KOPT-K1 (cell line): ENCODE measurements at regions not wholly inside any gene's neighbourhood (a gene's known extent, or its start where the extent isn't known, plus 50 kb on each side); places are given as distances from the start of the nearest gene placed in this dataset.

Source experiments
- H3K27ac ChIP-seq: fragments of 200-600 bp; sonication (generic); 2 replicates; pipeline ENCODE4 v1.5.1; 2016; ENCODE audit warnings: antibody characterized with exemption, mild to moderate bottlenecking, low read depth, low read length; ENCODE audit not compliant: poor library complexity, severe bottlenecking
- H3K36me3 ChIP-seq: fragments of 200-600 bp; sonication (generic); 2 replicates; pipeline ENCODE4 v1.5.1; 2017; ENCODE audit warnings: antibody characterized with exemption, mild to moderate bottlenecking, low read length, moderate library complexity; ENCODE audit not compliant: insufficient read depth
- H3K9me3 ChIP-seq: fragments of 200-600 bp; sonication (generic); 2 replicates; pipeline ENCODE4 v1.5.1; 2017; ENCODE audit warnings: antibody characterized with exemption, low read length, mild to moderate bottlenecking; ENCODE audit not compliant: insufficient read depth, poor library complexity, severe bottlenecking

DNA sequence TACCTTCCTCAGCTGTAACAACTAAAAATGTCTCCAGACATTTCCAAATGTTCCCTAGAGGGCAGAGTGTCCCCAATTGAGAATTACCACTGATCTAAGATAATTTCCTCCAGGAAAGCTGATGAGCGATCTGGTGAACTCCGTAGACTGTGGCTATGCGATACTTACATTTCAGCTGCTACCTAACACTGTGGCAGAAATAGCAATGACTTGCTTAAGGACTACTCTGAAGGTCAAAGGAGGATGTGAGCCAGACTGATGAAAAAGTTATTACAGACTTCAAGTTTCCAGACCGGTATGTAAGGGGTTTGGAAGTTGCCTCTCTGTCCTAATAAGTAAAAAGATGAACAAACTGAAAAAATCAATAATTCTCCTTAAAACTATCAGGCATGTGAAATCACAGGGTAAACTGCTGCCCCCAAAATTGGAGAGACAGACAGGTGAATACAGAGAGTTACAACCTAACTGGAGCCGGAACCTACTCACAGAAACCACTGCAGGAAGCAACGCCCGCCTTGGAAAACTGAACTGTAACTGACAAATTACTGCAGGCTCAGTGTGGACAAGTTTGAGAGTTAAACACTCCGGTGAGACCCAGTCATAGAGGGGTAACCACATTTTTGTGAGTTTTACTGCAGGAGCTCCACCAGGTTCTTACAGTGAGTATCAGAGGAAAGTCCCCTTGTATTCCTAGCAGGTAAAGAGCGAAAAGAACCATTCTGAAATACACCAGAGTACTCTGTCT is 60.0 kb upstream of the PARP11 start:
- H3K27ac ChIP-seq, result no peak overlapping the region
- no peaks in the 10 kb centered on the region for H3K36me3 ChIP-seq
- no peaks in the 10 kb centered on the region for H3K9me3 ChIP-seq

- Histone ChIP-seq H3K27ac (no peak overlapping the region), H3K36me3 (no peaks in the 10 kb centered on the region), H3K9me3 (no peaks in the 10 kb centered on the region)
Observed at GRCh38 chr12:3931776-3932175, 58.6 kb upstream of the PARP11 start.

DNA sequence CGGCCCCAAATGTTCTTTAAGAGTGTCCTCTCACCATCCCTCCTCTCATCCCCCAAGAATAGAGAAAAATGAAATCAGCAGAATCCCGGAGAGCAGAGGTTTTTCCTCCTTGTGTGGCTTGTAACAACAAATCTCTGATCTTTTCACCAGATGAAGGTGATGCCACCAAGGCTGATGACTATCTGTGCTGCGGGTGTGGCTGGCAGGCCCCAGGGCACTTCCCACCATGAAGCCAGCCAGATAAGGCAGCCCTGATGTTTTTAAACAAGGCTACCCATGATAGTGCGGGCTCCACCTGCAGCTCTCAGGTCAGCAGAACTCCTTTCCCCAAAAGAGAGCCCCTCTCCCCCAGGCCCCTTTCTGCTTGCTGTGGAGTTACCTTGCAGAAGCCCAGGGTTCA is 58.0 kb upstream of the PARP11 start:
- Histone ChIP-seq H3K27ac (no peak overlapping the region), H3K36me3 (no peaks in the 10 kb centered on the region), H3K9me3 (no peaks in the 10 kb centered on the region)

GRCh38 chr12:3929875-3930615 is 56.8 kb upstream of the PARP11 start:
- Histone ChIP-seq H3K36me3 (no peaks in the 10 kb centered on the region), H3K27ac (no peak overlapping the region), H3K9me3 (no peaks in the 10 kb centered on the region)

GRCh38 chr12:3928538-3929184 is 55.5 kb upstream of the PARP11 start:
- Histone ChIP-seq H3K9me3 (no peaks in the 10 kb centered on the region), H3K27ac (no peak overlapping the region), H3K36me3 (no peaks in the 10 kb centered on the region)

DNA sequence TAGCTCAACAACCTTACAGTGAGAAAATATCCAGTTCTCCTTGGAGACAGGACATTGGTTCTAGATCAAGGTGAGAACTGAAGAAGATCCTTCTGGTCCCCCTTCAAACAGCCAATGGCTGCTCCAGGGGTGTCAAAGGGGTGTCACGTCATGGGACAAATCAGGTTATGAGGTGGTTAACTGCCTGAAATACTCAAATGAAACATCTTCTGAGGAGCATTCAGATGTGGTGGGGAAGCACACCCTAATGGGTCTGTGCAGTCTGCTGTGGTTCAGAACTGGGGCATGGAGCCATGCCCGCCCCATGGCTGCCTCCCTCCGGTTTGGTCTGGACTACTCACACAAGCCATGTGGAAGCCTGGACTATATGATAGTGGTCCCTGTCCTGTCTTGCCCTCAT is 52.4 kb upstream of the PARP11 start:
- H3K36me3 ChIP-seq, result no peaks in the 10 kb centered on the region
- no peaks in the 10 kb centered on the region for H3K9me3 ChIP-seq
- H3K27ac ChIP-seq, result no peak overlapping the region

- no peaks in the 10 kb centered on the region for H3K9me3 ChIP-seq
- H3K27ac ChIP-seq, result no peak overlapping the region
- H3K36me3 ChIP-seq, result no peaks in the 10 kb centered on the region
Observed at GRCh38 chr12:3924761-3925160, 51.6 kb upstream of the PARP11 start.

DNA sequence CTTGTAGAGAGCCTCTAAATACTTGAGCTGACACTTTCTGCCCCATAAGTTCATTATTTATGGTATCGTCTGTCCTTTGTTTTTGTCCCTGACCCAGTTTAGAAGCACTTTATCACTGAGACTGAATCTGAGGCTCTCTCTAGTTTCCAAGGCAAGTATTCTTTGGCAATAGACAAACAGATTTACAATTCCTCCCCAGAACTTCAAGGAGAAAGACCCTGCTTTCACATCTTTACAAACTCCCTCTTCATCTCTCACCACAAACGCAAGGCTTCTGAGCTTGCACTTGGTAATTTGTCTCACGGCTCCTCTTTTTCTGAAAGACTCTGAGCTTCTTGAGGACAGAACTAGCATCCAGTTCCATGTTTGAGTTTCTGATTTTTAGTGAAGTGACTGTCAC is 49.8 kb upstream of the PARP11 start:
- H3K27ac ChIP-seq, result no peak overlapping the region
- no peaks in the 10 kb centered on the region for H3K9me3 ChIP-seq
- H3K36me3 ChIP-seq, result no peaks in the 10 kb centered on the region
